Caki2 (cell line): ENCODE measurements at regions not wholly inside any gene's neighbourhood (a gene's known extent, or its start where the extent isn't known, plus 50 kb on each side); places are given as distances from the start of the nearest gene placed in this dataset.

Source experiments
- DNase-seq: peaks from one replicate; pipeline ENCODE4 v3.0.0-alpha.2; 2015; ENCODE audit warnings: low read depth
- in situ Hi-C: cut with HindIII; loops from 2 replicates; pipeline ENCODE4 v1.10.0; 2016; ENCODE audit warnings: low sequenced_read_pairs, low pct_unique_long_range_greater_than_20kb, mixed read lengths

GRCh38 chr2:126836761-126837679, 61.7 kb upstream of the TEX51 start:
- in situ Hi-C loops: no loop called here
- DNase-seq: no peak

GRCh38 chr2:126837966-126838715, 60.5 kb upstream of the TEX51 start:
- in situ Hi-C loops: no loop called here
- no peak for DNase-seq

- in situ Hi-C loops: no loop called here
Measured at GRCh38 chr2:126838716-126838985, 60.0 kb upstream of the TEX51 start.

GRCh38 chr2:126839796-126840195, 58.9 kb upstream of the TEX51 start:
- in situ Hi-C loops: no loop called here
- no peak for DNase-seq

More at GRCh38 chr2:126838716-126838985, 60.0 kb upstream of the TEX51 start:
- no peak for DNase-seq

- in situ Hi-C loops: no loop called here
- no peak for DNase-seq
Measured at GRCh38 chr2:126843081-126843480, 55.6 kb upstream of the TEX51 start.

GRCh38 chr2:126846241-126846640, 52.4 kb upstream of the TEX51 start:
- in situ Hi-C loops: no loop called here

More at GRCh38 chr2:126846241-126846640, 52.4 kb upstream of the TEX51 start:
- no peak for DNase-seq
